ENCODE measurements at regions not wholly inside any gene's neighbourhood (a gene's known extent, or its start where the extent isn't known, plus 50 kb on each side); places are given as distances from the start of the nearest gene placed in this dataset.

DNA sequence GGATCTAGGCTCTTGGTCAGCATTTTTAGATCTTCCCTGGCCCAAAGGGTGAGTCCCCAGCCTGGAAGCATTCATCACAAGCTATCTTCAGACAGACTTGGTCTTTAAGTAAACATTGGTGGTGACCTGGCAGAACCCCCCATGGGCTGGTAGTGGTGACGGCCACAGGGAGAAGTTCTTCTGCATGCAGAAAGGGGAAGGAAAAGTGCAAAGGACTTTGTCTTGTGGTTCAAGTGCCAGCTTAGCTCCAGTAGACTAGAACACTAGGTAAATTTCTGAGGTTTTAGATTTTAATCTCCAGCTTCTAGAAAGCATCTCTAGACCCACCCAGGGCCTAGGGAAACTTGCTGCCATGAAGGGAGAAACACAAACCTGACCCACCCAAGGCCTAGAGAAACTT, 584.0 kb downstream of the CHSY3 start:
- no peak overlapping the region for H3K4me3 Mint-ChIP-seq
- H3K4me1 Mint-ChIP-seq = no peaks in the 10 kb centered on the region
- TF ChIP-seq, protein P1, sequence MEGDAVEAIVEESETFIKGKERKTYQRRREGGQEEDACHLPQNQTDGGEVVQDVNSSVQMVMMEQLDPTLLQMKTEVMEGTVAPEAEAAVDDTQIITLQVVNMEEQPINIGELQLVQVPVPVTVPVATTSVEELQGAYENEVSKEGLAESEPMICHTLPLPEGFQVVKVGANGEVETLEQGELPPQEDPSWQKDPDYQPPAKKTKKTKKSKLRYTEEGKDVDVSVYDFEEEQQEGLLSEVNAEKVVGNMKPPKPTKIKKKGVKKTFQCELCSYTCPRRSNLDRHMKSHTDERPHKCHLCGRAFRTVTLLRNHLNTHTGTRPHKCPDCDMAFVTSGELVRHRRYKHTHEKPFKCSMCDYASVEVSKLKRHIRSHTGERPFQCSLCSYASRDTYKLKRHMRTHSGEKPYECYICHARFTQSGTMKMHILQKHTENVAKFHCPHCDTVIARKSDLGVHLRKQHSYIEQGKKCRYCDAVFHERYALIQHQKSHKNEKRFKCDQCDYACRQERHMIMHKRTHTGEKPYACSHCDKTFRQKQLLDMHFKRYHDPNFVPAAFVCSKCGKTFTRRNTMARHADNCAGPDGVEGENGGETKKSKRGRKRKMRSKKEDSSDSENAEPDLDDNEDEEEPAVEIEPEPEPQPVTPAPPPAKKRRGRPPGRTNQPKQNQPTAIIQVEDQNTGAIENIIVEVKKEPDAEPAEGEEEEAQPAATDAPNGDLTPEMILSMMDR (conservative IDR thresholded peaks at IDR 0.05) = no peak
- no peak for DNase-seq (ENCODE audit: low read depth, low spot score)
- no peaks in the 10 kb centered on the region for H3K27me3 Mint-ChIP-seq (ENCODE audit: low read depth)
- H3K36me3 Mint-ChIP-seq (ENCODE audit: low read depth) = no peaks in the 10 kb centered on the region
- H3K27ac Mint-ChIP-seq (ENCODE audit: unreplicated experiment) = no peak overlapping the region
- no peaks in the 10 kb centered on the region for H3K9me3 Mint-ChIP-seq

- Mint-ChIP-seq H3K36me3 (ENCODE audit: low read depth) (no peaks in the 10 kb centered on the region), H3K4me1 (no peaks in the 10 kb centered on the region), H3K27me3 (ENCODE audit: low read depth) (no peaks in the 10 kb centered on the region), H3K9me3 (peaks cover 2% of the 10 kb centered on the region), H3K4me3 (no peak overlapping the region), H3K27ac (ENCODE audit: unreplicated experiment) (peak overlapping the region; percentile 38)
- DNase-seq (ENCODE audit: low read depth, low spot score) = no peak
- TF ChIP-seq, protein P1 (conservative IDR thresholded peaks at IDR 0.05) = no peak
These were observed 575.0 kb downstream of the CHSY3 start for GRCh38 chr5:130479045-130479804.

GRCh38 chr5:130476325-130476724, 572.1 kb downstream of the CHSY3 start:
- Mint-ChIP-seq H3K27ac (ENCODE audit: unreplicated experiment) (no peak overlapping the region), H3K36me3 (ENCODE audit: low read depth) (no peaks in the 10 kb centered on the region)

GRCh38 chr5:130462516-130462915, 558.3 kb downstream of the CHSY3 start:
- TF ChIP-seq, protein P1 (conservative IDR thresholded peaks at IDR 0.05) = no peak
- Mint-ChIP-seq H3K9me3 (peaks cover 6% of the 10 kb centered on the region), H3K4me3 (no peak overlapping the region), H3K27me3 (ENCODE audit: low read depth) (no peaks in the 10 kb centered on the region), H3K36me3 (ENCODE audit: low read depth) (no peaks in the 10 kb centered on the region), H3K4me1 (no peaks in the 10 kb centered on the region), H3K27ac (ENCODE audit: unreplicated experiment) (no peak overlapping the region)
- DNase-seq (ENCODE audit: low read depth, low spot score) = no peak

More at GRCh38 chr5:130476325-130476724, 572.1 kb downstream of the CHSY3 start:
- Mint-ChIP-seq H3K9me3 (peaks cover 7% of the 10 kb centered on the region), H3K27me3 (ENCODE audit: low read depth) (no peaks in the 10 kb centered on the region), H3K4me3 (no peak overlapping the region), H3K4me1 (no peaks in the 10 kb centered on the region)
- TF ChIP-seq, protein P1 (conservative IDR thresholded peaks at IDR 0.05) = no peak
- no peak for DNase-seq (ENCODE audit: low read depth, low spot score)

DNA sequence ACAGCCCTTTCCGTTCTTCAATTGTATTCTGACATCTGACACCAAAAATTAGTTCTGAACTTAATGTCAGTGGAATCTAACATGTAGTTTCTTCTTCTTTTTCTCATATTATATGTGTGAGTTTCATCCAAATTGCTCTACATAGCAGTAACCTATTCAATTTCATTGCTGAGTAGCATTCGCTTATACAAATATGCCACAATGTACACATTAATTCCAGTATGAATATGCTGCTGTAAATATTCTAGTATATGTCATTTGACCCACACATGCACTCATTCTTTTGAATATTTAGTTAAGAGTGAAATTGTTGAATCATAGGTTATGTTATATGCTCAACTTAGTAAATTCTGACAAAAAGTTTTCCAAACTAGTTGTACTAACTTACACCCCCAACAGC, 550.9 kb downstream of the CHSY3 start:
- TF ChIP-seq, protein P1 (conservative IDR thresholded peaks at IDR 0.05) = no peak
- H3K9me3 Mint-ChIP-seq = peaks cover 21% of the 10 kb centered on the region
- H3K27ac Mint-ChIP-seq (ENCODE audit: unreplicated experiment) = no peak overlapping the region
- no peak overlapping the region for H3K4me3 Mint-ChIP-seq
- no peaks in the 10 kb centered on the region for H3K4me1 Mint-ChIP-seq
- no peaks in the 10 kb centered on the region for H3K27me3 Mint-ChIP-seq (ENCODE audit: low read depth)
- DNase-seq (ENCODE audit: low read depth, low spot score) = no peak
- peaks cover 4% of the 10 kb centered on the region for H3K36me3 Mint-ChIP-seq (ENCODE audit: low read depth)
